ENCODE measurements at regions not wholly inside any gene's neighbourhood (a gene's known extent, or its start where the extent isn't known, plus 50 kb on each side); places are given as distances from the start of the nearest gene placed in this dataset.

GRCh38 chr10:7090529-7090928, 320.3 kb downstream of the SFMBT2 start:
- TF ChIP-seq CTCF (IDR thresholded peaks at IDR 0.05; ENCODE audit: extremely low read depth in 1 of 2, insufficient read depth in 1 of 2, low read depth in 1 of 2, low read length in 2 of 2) (no peak), GATA2 (IDR thresholded peaks at IDR 0.05; ENCODE audit: insufficient read depth, insufficient read length, low read depth, low read length) (no peak), POLR2A (IDR thresholded peaks at IDR 0.05; ENCODE audit: low read depth, low read length) (no peak), POLR2AphosphoS5 (IDR thresholded peaks at IDR 0.05; ENCODE audit: insufficient read depth, low read depth, low read length) (no peak), JUN (IDR thresholded peaks at IDR 0.05; ENCODE audit: borderline replicate concordance, insufficient read depth, insufficient read length, low read depth) (no peak)
